ENCODE measurements at regions not wholly inside any gene's neighbourhood (a gene's known extent, or its start where the extent isn't known, plus 50 kb on each side); places are given as distances from the start of the nearest gene placed in this dataset.

DNA sequence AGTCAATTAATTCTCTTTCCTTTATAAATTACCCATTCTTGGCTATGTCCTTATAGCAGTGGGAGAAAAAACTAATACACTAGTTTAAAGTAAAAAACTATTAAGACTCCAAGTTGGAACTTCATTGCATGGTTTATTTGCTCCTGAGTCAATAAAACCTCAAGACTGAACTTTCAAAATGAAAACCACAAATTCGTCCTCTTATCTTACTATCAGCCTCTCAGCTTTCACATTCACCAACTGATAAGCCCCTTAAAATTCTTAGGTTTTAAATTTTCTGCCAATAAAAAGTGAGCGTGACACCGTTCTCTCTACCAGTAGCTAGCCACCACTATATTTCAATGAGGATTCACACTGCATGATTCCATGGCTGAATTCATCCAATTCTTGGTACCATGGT is 346.4 kb upstream of the NPSR1 start:
- Histone ChIP-seq H3K27ac (no peak overlapping the region), H3K27me3 (no peaks in the 10 kb centered on the region), H3K4me1 (no peaks in the 10 kb centered on the region), H3K9me3 (peaks cover 0 to 7% of the 10 kb centered on the region in 2 donors), H3K36me3 (no peaks in the 10 kb centered on the region), H3K4me3 (no peak overlapping the region)
- intact Hi-C loops (cut with DNase I), result no loop called here
- TF ChIP-seq CTCF (IDR thresholded peaks at IDR 0.05), result no peak
- DNase-seq (ENCODE audit: low spot score in 2 of 2), result no peak

DNA sequence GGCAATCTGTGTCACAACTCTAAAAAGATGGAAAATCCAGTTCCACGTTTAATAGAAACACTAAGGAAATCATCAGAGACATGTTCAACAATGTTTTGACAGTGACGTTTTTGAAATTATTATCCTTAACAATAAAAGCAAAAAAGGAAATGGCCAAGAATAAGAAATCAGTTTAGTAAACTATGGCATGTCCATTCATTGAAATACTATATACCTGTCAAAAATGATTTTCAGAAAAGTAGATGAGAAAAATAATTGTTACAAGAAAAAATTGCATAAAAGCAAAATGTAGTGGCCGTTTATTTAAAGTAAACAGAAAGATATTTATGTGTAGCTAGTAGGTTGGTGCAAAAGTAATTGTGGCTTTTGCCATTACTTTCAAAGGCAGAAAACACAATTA is 345.4 kb upstream of the NPSR1 start:
- Histone ChIP-seq H3K4me1 (no peaks in the 10 kb centered on the region), H3K27ac (no peak overlapping the region)
- intact Hi-C loops (cut with DNase I), result no loop called here

GRCh38 chr7:34313289-34313688 is 344.7 kb upstream of the NPSR1 start:
- intact Hi-C loops (cut with DNase I), result no loop called here
- Histone ChIP-seq H3K4me3 (no peak overlapping the region), H3K27ac (no peak overlapping the region), H3K36me3 (no peaks in the 10 kb centered on the region), H3K4me1 (no peaks in the 10 kb centered on the region), H3K9me3 (peaks cover 0 to 7% of the 10 kb centered on the region in 2 donors), H3K27me3 (no peaks in the 10 kb centered on the region)
- no peak for DNase-seq (ENCODE audit: low spot score in 2 of 2)
- no peak for TF ChIP-seq CTCF (IDR thresholded peaks at IDR 0.05)

More for the DNA sequence above, 345.4 kb upstream of the NPSR1 start:
- TF ChIP-seq CTCF (IDR thresholded peaks at IDR 0.05), result no peak
- Histone ChIP-seq H3K27me3 (no peaks in the 10 kb centered on the region), H3K9me3 (peaks cover 0 to 7% of the 10 kb centered on the region in 2 donors), H3K36me3 (no peaks in the 10 kb centered on the region), H3K4me3 (no peak overlapping the region)
- DNase-seq (ENCODE audit: low spot score in 2 of 2), result no peak

DNA sequence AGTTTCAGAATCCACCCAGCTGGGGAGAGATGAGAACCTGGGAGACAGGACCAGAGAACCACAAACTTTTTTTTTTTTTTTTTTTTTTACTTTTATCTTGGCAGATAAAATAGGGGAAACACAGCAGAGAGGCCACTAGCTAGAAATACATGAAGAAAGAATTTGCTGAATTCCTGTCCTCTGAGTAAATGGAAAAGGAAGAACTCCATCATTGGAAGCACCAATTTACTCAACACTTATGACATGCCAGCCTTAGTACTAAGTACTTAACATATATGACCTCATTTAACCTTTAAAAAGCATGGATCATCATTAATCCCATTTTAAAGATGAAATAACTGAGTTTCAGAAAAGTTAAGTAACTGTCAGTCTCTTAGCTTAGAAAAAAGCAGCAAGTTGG is 343.0 kb upstream of the NPSR1 start:
- Histone ChIP-seq H3K27ac (no peak overlapping the region), H3K9me3 (peaks cover 0 to 7% of the 10 kb centered on the region in 2 donors), H3K27me3 (no peaks in the 10 kb centered on the region), H3K4me1 (no peaks in the 10 kb centered on the region), H3K4me3 (no peak overlapping the region), H3K36me3 (no peaks in the 10 kb centered on the region)
- DNase-seq (ENCODE audit: low spot score in 2 of 2), result no peak
- TF ChIP-seq CTCF (IDR thresholded peaks at IDR 0.05), result no peak
- intact Hi-C loops (cut with DNase I), result no loop called here

DNA sequence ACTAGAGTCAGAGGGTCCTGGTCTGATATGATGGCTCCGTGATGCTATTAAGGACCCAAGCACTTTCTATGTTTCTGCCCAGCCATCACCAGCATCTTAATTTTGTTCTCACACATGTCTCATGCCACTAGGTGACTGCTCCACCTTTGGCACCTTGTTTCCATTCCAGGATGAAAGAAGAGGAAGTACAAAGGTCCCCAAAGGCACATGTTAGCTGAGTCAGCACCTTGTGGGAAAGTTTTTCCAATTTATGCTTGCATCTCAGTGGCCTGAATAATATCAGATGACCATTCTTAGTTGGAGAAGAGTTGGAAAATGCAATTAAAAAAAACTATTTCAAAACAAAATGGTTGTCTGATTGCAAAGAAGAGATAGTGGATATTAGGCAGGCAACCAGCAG is 341.0 kb upstream of the NPSR1 start:
- DNase-seq (ENCODE audit: low spot score in 2 of 2), result no peak
- no peak overlapping the region for H3K27ac ChIP-seq
- TF ChIP-seq CTCF (IDR thresholded peaks at IDR 0.05), result no peak
- H3K36me3 ChIP-seq, result no peaks in the 10 kb centered on the region
- no peaks in the 10 kb centered on the region for H3K27me3 ChIP-seq
- no peak overlapping the region for H3K4me3 ChIP-seq
- peaks cover 0 to 7% of the 10 kb centered on the region in 2 donors for H3K9me3 ChIP-seq
- peaks cover 0 to 2% of the 10 kb centered on the region in 2 donors for H3K4me1 ChIP-seq
- intact Hi-C loops (cut with DNase I), result no loop called here

DNA sequence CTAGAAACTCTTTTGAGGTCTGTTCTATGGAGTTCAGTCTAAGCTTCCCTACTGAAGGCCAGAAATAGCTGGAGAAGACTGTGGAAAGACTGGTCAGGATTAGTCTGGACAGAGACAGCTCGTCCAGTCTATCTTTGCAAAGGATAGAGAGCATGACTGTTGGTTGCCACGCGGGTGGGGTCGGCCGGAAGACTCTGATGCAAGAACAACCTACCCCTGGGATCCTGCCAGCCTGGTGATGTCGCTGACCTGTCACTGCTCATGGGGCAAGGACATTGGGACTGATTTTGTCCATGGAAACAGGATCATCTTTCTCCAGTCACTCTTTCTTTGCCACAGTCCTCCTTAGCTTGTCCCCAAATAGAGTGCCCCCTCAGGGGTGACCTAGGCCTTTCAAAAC is 337.6 kb upstream of the NPSR1 start:
- Histone ChIP-seq H3K4me1 (peaks cover 0 to 2% of the 10 kb centered on the region in 2 donors), H3K36me3 (no peaks in the 10 kb centered on the region), H3K4me3 (no peak overlapping the region), H3K9me3 (no peaks in the 10 kb centered on the region), H3K27me3 (no peaks in the 10 kb centered on the region), H3K27ac (no peak overlapping the region)
- intact Hi-C loops (cut with DNase I), result no loop called here
- DNase-seq (ENCODE audit: low spot score in 2 of 2), result no peak
- no peak for TF ChIP-seq CTCF (IDR thresholded peaks at IDR 0.05)

Measured in ascending aorta (tissue), 2 donors.